Chondrocyte (in vitro differentiated cells): ENCODE measurements at regions not wholly inside any gene's neighbourhood (a gene's known extent, or its start where the extent isn't known, plus 50 kb on each side); places are given as distances from the start of the nearest gene placed in this dataset.

Experiments used
- DNase-seq: peaks from one replicate; pipeline ENCODE4 v3.0.0; 2021; ENCODE audit warnings: mixed read lengths, low spot score
- H3K27ac Mint-ChIP-seq: one replicate; pipeline ENCODE4 v1.8.0; 2021; ENCODE audit warnings: mild to moderate bottlenecking, moderate library complexity, mixed read lengths; ENCODE audit not compliant: unreplicated experiment
- H3K27me3 Mint-ChIP-seq: 2 replicates; pipeline ENCODE4 v1.8.0; 2021; ENCODE audit warnings: low read depth, mixed read lengths
- H3K36me3 Mint-ChIP-seq: 2 replicates; pipeline ENCODE4 v1.8.0; 2021; ENCODE audit warnings: low read depth, mixed read lengths
- H3K4me1 Mint-ChIP-seq: 2 replicates; pipeline ENCODE4 v1.8.0; 2021; ENCODE audit warnings: low read depth, mild to moderate bottlenecking, mixed read lengths
- H3K4me3 Mint-ChIP-seq: one replicate; pipeline ENCODE4 v1.8.0; 2021; ENCODE audit warnings: mild to moderate bottlenecking, moderate library complexity, mixed read lengths; ENCODE audit not compliant: unreplicated experiment
- H3K9me3 Mint-ChIP-seq: 2 replicates; pipeline ENCODE4 v1.8.0; 2021; ENCODE audit warnings: low read depth, mixed read lengths
- CTCF ChIP-seq: fragments of 200-600 bp; sonication (generic); IDR thresholded peaks from 2 replicates; pipeline ENCODE4 v1.5.0; 2021; ENCODE audit warnings: antibody characterized with exemption, mild to moderate bottlenecking, moderate library complexity

- no peak for TF ChIP-seq CTCF
- Mint-ChIP-seq H3K27ac (peak overlapping the region; percentile 33), H3K4me3 (no peak overlapping the region), H3K36me3 (peaks cover 1% of the 10 kb centered on the region), H3K27me3 (no peaks in the 10 kb centered on the region), H3K9me3 (no peaks in the 10 kb centered on the region), H3K4me1 (peaks cover 48% of the 10 kb centered on the region)
- DNase-seq, result no peak
Measured at GRCh38 chr1:60895701-60896100, 186.7 kb upstream of the NFIA start.

- TF ChIP-seq CTCF, result no peak
- DNase-seq, result no peak
- Mint-ChIP-seq H3K4me1 (peaks cover 51% of the 10 kb centered on the region), H3K36me3 (peaks cover 1% of the 10 kb centered on the region), H3K4me3 (no peak overlapping the region), H3K9me3 (no peaks in the 10 kb centered on the region), H3K27me3 (no peaks in the 10 kb centered on the region), H3K27ac (peak overlapping the region; percentile 87)
Measured at GRCh38 chr1:60895252-60895651, 187.1 kb upstream of the NFIA start.

- no peak for DNase-seq
- Mint-ChIP-seq H3K36me3 (peaks cover 1% of the 10 kb centered on the region), H3K9me3 (no peaks in the 10 kb centered on the region), H3K4me1 (peaks cover 51% of the 10 kb centered on the region), H3K4me3 (no peak overlapping the region), H3K27ac (peak overlapping the region; percentile 87), H3K27me3 (no peaks in the 10 kb centered on the region)
- TF ChIP-seq CTCF, result no peak
Measured at GRCh38 chr1:60894741-60895140, 187.6 kb upstream of the NFIA start.

GRCh38 chr1:60894130-60894529, 188.2 kb upstream of the NFIA start:
- H3K27ac Mint-ChIP-seq, result peak overlapping the region; percentile 37

GRCh38 chr1:60893136-60893930, 189.0 kb upstream of the NFIA start:
- no peak for TF ChIP-seq CTCF
- H3K4me1 Mint-ChIP-seq, result peaks cover 51% of the 10 kb centered on the region
- peaks cover 1% of the 10 kb centered on the region for H3K36me3 Mint-ChIP-seq
- H3K27me3 Mint-ChIP-seq, result no peaks in the 10 kb centered on the region
- DNase-seq, result no peak
- no peaks in the 10 kb centered on the region for H3K9me3 Mint-ChIP-seq
- H3K27ac Mint-ChIP-seq, result peak overlapping the region; percentile 56
- H3K4me3 Mint-ChIP-seq, result no peak overlapping the region

More at GRCh38 chr1:60894130-60894529, 188.2 kb upstream of the NFIA start:
- peaks cover 51% of the 10 kb centered on the region for H3K4me1 Mint-ChIP-seq
- H3K4me3 Mint-ChIP-seq, result no peak overlapping the region
- no peak for TF ChIP-seq CTCF
- H3K36me3 Mint-ChIP-seq, result peaks cover 1% of the 10 kb centered on the region
- no peak for DNase-seq
- no peaks in the 10 kb centered on the region for H3K9me3 Mint-ChIP-seq
- H3K27me3 Mint-ChIP-seq, result no peaks in the 10 kb centered on the region
